Natural killer cell (primary cell): ENCODE measurements at regions not wholly inside any gene's neighbourhood (a gene's known extent, or its start where the extent isn't known, plus 50 kb on each side); places are given as distances from the start of the nearest gene placed in this dataset.

Experiments used
- ATAC-seq, 3 donors: fragments of 150-1000 bp in 2 of 3; fragments of 200-7000 bp in 1 of 3; cut with Tn5 transposase; 1 replicate in 1 of 3; 2 replicates in 2 of 3; pipeline ENCODE4 v1.10.0; 2021; ENCODE audit warnings: mild to moderate bottlenecking in 2 of 3, moderate library complexity in 2 of 3
- DNase-seq, 2 donors: peaks; one replicate each; pipeline versions ENCODE4 v3.0.0 to v3.0.0-alpha.2; 2013 to 2021; ENCODE audit warnings: mixed read lengths in 1 of 2
- H3K27ac ChIP-seq: one replicate; pipeline ENCODE4 v1.5.1; 2013; ENCODE audit warnings: mild to moderate bottlenecking, low read length
- H3K27me3 ChIP-seq: one replicate; pipeline ENCODE4 v1.6.1; 2013; ENCODE audit warnings: low read length; ENCODE audit not compliant: control insufficient read depth, insufficient read depth
- H3K36me3 ChIP-seq: one replicate; pipeline ENCODE4 v1.6.1; 2013; ENCODE audit warnings: low read length; ENCODE audit not compliant: control insufficient read depth, insufficient read depth
- H3K4me1 ChIP-seq: one replicate; pipeline ENCODE4 v1.6.1; 2013; ENCODE audit warnings: low read length; ENCODE audit not compliant: control insufficient read depth, insufficient read depth
- H3K4me3 ChIP-seq: one replicate; pipeline ENCODE4 v1.5.1; 2013; ENCODE audit warnings: low read length
- H3K9me3 ChIP-seq: one replicate; pipeline ENCODE4 v1.6.1; 2013; ENCODE audit warnings: low read length; ENCODE audit not compliant: control insufficient read depth, insufficient read depth
- H3K27ac Mint-ChIP-seq, 2 donors: one replicate each; pipeline ENCODE4 v1.8.0; 2022; ENCODE audit warnings: mild to moderate bottlenecking in 2 of 2, mixed read lengths in 2 of 2, moderate library complexity in 1 of 2
- H3K27me3 Mint-ChIP-seq, 2 donors: one replicate each; pipeline ENCODE4 v1.8.0; 2022; ENCODE audit warnings: low read depth in 2 of 2, mixed read lengths in 2 of 2
- H3K36me3 Mint-ChIP-seq: one replicate; pipeline ENCODE4 v1.8.0; 2022; ENCODE audit warnings: mixed read lengths
- H3K4me1 Mint-ChIP-seq, 2 donors: one replicate each; pipeline ENCODE4 v1.8.0; 2022; ENCODE audit warnings: mixed read lengths in 2 of 2
- H3K4me3 Mint-ChIP-seq: one replicate; pipeline ENCODE4 v1.8.0; 2022; ENCODE audit warnings: mild to moderate bottlenecking, moderate library complexity, mixed read lengths
- H3K9me3 Mint-ChIP-seq, 2 donors: one replicate each; pipeline ENCODE4 v1.8.0; 2022; ENCODE audit warnings: mixed read lengths in 2 of 2
- WGBS: methylation state at CpG from one replicate; pipeline ENCODE4 v1.1.7; 2013; ENCODE audit warnings: missing lambda C conversion rate; ENCODE audit not compliant: insufficient coverage; 5-methylcytosine and 5-hydroxymethylcytosine counted together
- intact Hi-C: fragments of 100-400 bp; cut with micrococcal nuclease; formaldehyde crosslinking; loops from one replicate; pipeline ENCODE4 v1.14.2; 2022
- TF ChIP-seq, protein P1 (sequence below): fragments of 200-600 bp; IDR thresholded peaks from one replicate; pipeline ENCODE4 v1.8.0; 2022; ENCODE audit warnings: antibody characterized with exemption

GRCh38 chrX:123080065-123080464 is 104.0 kb upstream of the GRIA3 start:
- Mint-ChIP-seq H3K36me3 (no peaks in the 10 kb centered on the region), H3K4me3 (no peak overlapping the region), H3K27me3 (no peaks in the 10 kb centered on the region), H3K4me1 (no peaks in the 10 kb centered on the region), H3K9me3 (peaks cover 0 to 3% of the 10 kb centered on the region in 2 donors), H3K27ac (no peak overlapping the region)
- no peaks in the 10 kb centered on the region for H3K9me3 ChIP-seq
- no peak overlapping the region for H3K4me3 ChIP-seq
- ATAC-seq, result no peak
- no peaks in the 10 kb centered on the region for H3K36me3 ChIP-seq
- H3K27ac ChIP-seq, result no peak overlapping the region
- no peaks in the 10 kb centered on the region for H3K27me3 ChIP-seq
- intact Hi-C loops, result no loop called here
- TF ChIP-seq, protein P1, sequence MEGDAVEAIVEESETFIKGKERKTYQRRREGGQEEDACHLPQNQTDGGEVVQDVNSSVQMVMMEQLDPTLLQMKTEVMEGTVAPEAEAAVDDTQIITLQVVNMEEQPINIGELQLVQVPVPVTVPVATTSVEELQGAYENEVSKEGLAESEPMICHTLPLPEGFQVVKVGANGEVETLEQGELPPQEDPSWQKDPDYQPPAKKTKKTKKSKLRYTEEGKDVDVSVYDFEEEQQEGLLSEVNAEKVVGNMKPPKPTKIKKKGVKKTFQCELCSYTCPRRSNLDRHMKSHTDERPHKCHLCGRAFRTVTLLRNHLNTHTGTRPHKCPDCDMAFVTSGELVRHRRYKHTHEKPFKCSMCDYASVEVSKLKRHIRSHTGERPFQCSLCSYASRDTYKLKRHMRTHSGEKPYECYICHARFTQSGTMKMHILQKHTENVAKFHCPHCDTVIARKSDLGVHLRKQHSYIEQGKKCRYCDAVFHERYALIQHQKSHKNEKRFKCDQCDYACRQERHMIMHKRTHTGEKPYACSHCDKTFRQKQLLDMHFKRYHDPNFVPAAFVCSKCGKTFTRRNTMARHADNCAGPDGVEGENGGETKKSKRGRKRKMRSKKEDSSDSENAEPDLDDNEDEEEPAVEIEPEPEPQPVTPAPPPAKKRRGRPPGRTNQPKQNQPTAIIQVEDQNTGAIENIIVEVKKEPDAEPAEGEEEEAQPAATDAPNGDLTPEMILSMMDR, result no peak
- H3K4me1 ChIP-seq, result no peaks in the 10 kb centered on the region
- 100% methylated on average over 1 of the region's 4 CpGs for WGBS
- no peak for DNase-seq

GRCh38 chrX:123081776-123082175 is 102.3 kb upstream of the GRIA3 start:
- intact Hi-C loops, result no loop called here
- Histone ChIP-seq H3K9me3 (no peaks in the 10 kb centered on the region), H3K36me3 (no peaks in the 10 kb centered on the region), H3K4me3 (no peak overlapping the region), H3K27ac (no peak overlapping the region), H3K27me3 (no peaks in the 10 kb centered on the region), H3K4me1 (no peaks in the 10 kb centered on the region)
- TF ChIP-seq, protein P1, result no peak
- no peaks in the 10 kb centered on the region for H3K36me3 Mint-ChIP-seq
- DNase-seq (no peak), ATAC-seq (no peak)
- H3K27me3 Mint-ChIP-seq, result no peaks in the 10 kb centered on the region
- H3K9me3 Mint-ChIP-seq, result peaks cover 0 to 3% of the 10 kb centered on the region in 2 donors
- H3K4me1 Mint-ChIP-seq, result no peaks in the 10 kb centered on the region
- H3K27ac Mint-ChIP-seq, result no peak overlapping the region
- no peak overlapping the region for H3K4me3 Mint-ChIP-seq

- no peak for ATAC-seq
- H3K9me3 ChIP-seq, result no peaks in the 10 kb centered on the region
- no peaks in the 10 kb centered on the region for H3K36me3 Mint-ChIP-seq
- TF ChIP-seq, protein P1, result no peak
- H3K4me3 ChIP-seq, result no peak overlapping the region
- H3K4me1 Mint-ChIP-seq, result no peaks in the 10 kb centered on the region
- H3K27ac Mint-ChIP-seq, result no peak overlapping the region
- no peak overlapping the region for H3K27ac ChIP-seq
- H3K4me1 ChIP-seq, result no peaks in the 10 kb centered on the region
- H3K36me3 ChIP-seq, result no peaks in the 10 kb centered on the region
- WGBS, result 75% methylated on average over 2 of the region's 2 CpGs
- H3K27me3 Mint-ChIP-seq, result no peaks in the 10 kb centered on the region
- peaks cover 0 to 3% of the 10 kb centered on the region in 2 donors for H3K9me3 Mint-ChIP-seq
- H3K4me3 Mint-ChIP-seq, result no peak overlapping the region
- intact Hi-C loops, result no loop called here
- DNase-seq, result no peak
- H3K27me3 ChIP-seq, result no peaks in the 10 kb centered on the region
These were observed 100.2 kb upstream of the GRIA3 start for GRCh38 chrX:123083924-123084323.

GRCh38 chrX:123084797-123085196 is 99.3 kb upstream of the GRIA3 start:
- H3K4me1 Mint-ChIP-seq, result no peaks in the 10 kb centered on the region
- no peak overlapping the region for H3K4me3 ChIP-seq

More at GRCh38 chrX:123084797-123085196, 99.3 kb upstream of the GRIA3 start:
- H3K36me3 Mint-ChIP-seq, result no peaks in the 10 kb centered on the region
- 80% methylated on average over 1 of the region's 2 CpGs for WGBS
- Histone ChIP-seq H3K4me1 (no peaks in the 10 kb centered on the region), H3K27ac (no peak overlapping the region), H3K9me3 (no peaks in the 10 kb centered on the region), H3K36me3 (no peaks in the 10 kb centered on the region), H3K27me3 (no peaks in the 10 kb centered on the region)
- TF ChIP-seq, protein P1, result no peak
- no peak overlapping the region for H3K4me3 Mint-ChIP-seq
- no peaks in the 10 kb centered on the region for H3K27me3 Mint-ChIP-seq
- intact Hi-C loops, result no loop called here
- no peak overlapping the region for H3K27ac Mint-ChIP-seq
- DNase-seq, result no peak
- H3K9me3 Mint-ChIP-seq, result peaks cover 0 to 3% of the 10 kb centered on the region in 2 donors
- ATAC-seq, result no peak
